NCI-H1092 (cell line): ENCODE measurements at regions not wholly inside any gene's neighbourhood (a gene's known extent, or its start where the extent isn't known, plus 50 kb on each side); places are given as distances from the start of the nearest gene placed in this dataset.

Experiments
- DNase-seq: peaks from one replicate; lab custom pipeline; 2025; lab: John Stamatoyannopoulos, UW

GRCh38 chr3:30263925-30264313 lies 342.5 kb upstream of the TGFBR2 start:
- DNase-seq, result no peak

GRCh38 chr3:30266524-30266923 lies 339.9 kb upstream of the TGFBR2 start:
- DNase-seq, result no peak

DNA sequence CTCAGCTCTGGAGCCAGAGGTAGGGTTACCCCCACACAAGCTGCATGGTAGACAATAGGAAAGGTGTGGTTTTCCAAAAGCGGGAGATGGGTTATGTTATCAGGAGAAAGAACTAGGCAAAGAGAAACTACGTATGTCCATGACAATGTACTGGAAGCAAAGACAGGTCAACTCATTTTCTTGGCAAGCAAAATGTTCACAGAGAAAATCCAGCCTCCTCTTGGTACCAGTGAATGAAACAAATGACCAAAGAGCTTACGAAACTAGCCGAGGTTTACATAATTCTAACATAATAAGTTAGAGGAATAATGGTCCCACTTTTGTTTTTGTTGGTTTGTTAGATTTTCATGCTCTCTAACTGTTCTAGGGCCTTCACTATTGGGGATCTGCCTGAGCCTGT lies 338.1 kb upstream of the TGFBR2 start:
- DNase-seq, result no peak

DNA sequence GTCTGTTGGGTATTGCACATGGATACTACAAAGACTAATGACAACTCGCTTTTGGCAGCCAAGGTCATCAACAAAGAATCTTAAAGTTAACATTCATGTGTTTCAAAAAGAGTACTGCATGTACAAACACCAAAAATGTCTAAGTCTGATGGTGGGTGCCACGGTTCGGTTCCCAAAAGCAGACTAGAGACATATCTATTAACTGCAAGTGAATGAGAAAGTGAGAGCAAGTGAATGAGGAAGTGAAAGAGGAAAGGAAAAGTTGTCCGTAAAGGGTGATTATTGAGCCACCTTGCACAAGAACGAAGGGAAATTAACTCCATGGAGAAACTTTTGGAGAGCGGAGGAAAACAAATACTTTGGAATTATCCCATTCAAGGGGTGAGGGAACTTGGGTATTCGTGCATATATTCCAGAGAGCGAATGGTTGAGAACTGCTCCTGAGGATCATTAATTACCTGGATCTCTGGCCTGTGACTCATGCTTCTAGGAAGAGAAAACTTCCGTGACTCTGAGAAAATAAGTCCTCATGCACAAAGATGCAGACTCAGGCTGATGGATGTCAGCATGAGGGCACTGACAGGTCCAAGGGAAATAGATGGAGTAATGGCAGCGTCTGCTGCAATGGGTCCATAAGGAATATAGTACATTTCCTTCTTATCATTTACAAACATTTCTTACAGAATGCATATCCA lies 336.5 kb upstream of the TGFBR2 start:
- no peak for DNase-seq

- DNase-seq, result no peak
Measured at GRCh38 chr3:30271781-30272180, 334.6 kb upstream of the TGFBR2 start.

DNA sequence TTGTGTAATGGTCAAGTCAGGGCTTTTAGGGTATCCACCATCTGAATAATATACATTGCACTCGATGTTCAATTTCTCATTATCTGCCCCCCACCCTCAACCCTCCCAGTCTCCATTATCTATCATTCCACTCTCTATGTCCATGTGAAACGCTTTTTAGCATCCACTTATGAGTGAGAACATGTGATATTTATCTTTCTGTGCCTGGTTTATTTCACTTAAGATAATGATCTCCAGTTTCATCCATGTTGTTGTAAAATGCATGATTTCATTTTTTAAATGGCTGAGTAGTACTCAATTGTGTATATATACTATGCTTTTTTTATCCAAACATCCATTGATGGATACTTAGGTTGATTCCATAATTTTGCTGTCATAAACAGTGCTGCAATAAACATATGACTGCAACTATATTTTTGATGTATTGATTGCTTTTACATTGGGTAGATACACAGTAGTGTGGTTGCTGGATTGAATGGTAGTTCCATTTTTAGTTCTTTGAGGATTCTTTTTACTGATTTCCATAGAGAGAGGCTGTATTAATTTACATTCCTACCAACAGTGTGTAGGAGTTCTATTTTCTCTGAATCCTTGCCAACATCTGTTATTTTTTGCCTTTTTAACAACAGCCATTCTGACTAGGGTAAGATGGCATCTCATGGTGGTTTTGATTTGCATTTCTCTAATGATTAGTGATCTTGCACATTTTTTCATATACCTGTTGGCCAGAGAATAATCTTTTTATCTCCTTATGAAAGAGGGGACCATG lies 332.9 kb upstream of the TGFBR2 start:
- DNase-seq, result no peak

- DNase-seq, result no peak
Measured at GRCh38 chr3:30277494-30277893, 328.9 kb upstream of the TGFBR2 start.

- no peak for DNase-seq
Measured at GRCh38 chr3:30281526-30281925, 324.9 kb upstream of the TGFBR2 start.

DNA sequence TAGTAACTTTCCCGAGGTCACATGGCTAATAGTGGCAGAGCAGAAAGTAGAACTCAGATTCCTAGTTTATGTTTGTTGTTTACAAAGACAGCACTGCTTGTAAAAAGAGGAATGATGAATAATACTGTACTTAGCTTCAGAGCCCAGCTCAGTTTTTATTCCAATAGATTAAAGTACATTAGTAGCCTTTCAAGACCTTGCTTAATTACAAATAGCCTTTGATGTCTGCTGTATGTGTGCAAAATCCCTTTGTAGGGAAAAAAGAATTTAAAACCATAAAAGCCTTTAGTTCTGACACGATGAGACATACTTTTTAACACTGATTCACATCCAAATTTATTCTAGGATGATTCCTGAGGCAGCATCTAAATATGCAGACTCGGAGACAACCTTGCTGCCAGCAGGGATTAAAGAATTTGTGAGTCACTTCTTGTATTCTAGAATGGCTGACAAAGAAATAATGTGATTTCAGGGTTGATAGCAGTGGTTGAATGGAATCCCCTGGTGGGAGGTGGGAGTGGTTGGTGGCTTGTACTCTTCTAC lies 324.2 kb upstream of the TGFBR2 start:
- DNase-seq, result no peak

DNA sequence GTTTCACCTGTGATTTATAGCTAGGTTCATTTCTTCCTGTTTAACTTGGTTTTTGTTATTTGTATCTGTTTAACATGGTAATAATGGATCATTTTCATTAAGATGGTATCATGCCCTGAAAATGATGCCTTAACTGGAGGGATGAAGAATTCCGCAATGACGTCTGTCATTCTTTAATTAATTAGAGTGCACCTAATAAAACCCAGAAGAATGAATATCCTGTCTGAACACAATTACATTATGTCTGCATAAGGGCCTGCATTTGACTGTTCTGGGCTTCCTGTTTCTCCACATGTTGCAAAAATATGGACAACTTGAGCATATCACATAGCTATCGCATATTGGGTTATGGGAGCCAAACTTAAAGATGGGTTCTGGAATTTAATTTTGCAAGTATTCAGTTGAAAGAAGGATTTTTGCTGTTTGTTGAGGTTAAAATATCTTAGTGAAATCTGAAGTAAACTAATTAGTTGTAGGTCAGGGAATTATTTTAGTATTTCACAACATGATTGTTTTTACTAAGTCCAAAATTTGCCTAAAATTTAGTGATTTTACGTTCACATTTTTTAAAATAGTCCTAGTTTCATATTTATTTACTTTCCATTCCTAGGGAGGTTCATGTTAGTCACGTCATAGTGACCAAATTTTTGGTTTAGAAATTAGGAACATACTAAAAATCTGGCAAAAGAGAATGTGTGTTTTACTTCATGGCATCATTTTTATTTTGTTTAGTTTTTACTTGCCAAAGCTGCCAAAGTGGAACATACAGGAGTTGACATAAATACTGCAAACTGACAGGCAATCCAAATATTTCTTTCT lies 321.0 kb upstream of the TGFBR2 start:
- no peak for DNase-seq

- peak; percentile 50 for DNase-seq
Measured at GRCh38 chr3:30286007-30286669, 320.3 kb upstream of the TGFBR2 start.

DNA sequence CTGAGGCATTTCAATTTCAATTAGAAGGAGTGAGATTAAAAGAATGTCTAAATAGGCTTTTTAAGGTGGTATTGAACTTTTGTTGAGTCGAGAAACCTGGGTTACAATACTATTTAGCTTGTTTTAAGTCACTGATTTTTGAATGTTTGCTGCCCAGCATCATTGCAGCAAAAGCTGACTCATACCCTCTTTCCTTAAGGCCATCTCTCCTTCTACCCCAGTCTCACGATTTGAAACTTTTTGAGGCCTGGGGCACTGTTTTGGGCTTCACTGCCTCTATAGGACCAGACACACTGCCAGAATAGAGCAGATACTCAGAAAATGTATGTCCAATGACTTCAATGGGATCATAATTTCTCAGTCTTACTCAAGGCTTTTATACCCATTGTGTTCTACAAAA lies 319.6 kb upstream of the TGFBR2 start:
- no peak for DNase-seq

GRCh38 chr3:30288830-30289229 lies 317.6 kb upstream of the TGFBR2 start:
- no peak for DNase-seq

GRCh38 chr3:30289324-30289723 lies 317.1 kb upstream of the TGFBR2 start:
- DNase-seq, result no peak

GRCh38 chr3:30289766-30290165 lies 316.6 kb upstream of the TGFBR2 start:
- no peak for DNase-seq

DNA sequence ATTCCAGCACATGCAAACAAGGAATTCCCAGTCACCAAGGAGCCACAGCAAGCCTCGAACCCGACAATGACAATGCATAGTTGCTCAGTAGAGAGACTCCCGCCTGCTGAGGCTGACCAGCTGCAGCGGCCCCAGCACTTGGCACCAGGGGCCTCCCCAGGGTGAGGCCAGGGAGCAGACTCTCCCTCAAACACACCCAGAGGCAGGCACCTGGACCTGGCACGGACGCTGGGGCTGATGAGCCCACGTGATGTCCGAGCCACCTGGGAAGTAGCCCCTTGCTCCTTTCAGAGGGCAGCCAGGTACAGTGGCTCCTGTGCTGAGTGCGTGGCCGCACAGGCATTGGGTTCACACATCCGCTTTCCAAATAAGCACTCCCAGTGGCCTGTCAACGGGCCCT lies 315.9 kb upstream of the TGFBR2 start:
- no peak for DNase-seq

DNA sequence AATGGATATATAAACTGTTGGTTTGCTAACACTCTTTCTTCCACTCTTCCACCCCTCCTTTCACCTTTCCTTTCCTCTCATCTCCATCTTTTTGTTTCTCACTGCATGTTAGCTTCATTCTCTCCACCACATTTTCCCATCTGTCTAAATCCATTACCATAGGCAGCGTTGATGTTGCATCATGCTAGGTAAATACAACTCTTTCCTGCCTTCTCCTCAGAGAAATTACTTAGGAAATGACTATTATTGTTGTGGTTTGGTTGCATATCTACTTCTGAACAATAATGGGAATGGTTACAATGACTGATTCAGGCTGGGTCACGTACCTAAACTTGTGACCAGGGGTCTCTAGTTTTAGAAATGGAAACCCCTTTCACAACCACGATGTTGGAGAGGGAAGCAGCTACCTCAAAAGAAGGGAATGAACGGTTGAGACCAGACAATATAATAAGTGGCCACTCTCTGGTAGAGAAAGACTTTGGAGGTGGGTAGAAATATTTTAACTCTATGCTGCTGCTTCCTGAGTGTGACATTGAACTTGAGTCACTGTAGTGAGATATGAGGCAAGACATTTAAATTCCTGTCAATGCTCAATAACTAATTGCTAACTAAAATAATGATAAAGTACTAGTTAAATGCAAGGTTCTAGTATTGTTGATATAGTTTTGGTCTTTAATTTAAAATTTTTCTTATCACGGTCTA lies 314.1 kb upstream of the TGFBR2 start:
- no peak for DNase-seq

DNA sequence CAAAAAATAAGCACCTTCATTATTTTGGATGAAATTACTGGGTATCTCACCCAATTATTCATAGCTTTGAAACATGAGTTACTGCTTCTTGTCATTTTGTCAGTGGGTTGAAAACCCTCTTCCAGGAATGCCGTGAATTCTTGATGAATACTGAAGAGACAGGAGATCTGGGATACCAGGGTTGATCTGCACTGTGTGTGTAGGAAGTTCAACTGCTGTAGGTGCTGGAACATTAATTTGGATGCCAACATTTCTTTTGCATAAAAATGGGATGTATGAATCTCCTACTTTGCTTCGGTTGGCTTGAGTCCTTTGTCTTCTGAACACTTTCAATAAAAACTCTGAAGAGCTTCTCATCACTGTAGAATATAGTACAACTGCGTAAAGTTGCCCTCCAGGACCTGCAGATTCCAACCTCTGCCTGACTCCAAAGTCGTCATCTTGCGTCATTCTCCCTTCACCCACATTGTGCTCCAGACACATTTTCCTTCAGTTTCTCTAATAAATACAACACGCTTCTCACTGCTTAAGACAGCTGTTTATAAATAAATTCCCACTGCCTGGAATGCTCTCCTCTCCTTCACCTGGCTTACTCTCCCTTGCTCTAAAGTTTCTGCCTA lies 312.7 kb upstream of the TGFBR2 start:
- no peak for DNase-seq

GRCh38 chr3:30294241-30294667 lies 312.1 kb upstream of the TGFBR2 start:
- no peak for DNase-seq

DNA sequence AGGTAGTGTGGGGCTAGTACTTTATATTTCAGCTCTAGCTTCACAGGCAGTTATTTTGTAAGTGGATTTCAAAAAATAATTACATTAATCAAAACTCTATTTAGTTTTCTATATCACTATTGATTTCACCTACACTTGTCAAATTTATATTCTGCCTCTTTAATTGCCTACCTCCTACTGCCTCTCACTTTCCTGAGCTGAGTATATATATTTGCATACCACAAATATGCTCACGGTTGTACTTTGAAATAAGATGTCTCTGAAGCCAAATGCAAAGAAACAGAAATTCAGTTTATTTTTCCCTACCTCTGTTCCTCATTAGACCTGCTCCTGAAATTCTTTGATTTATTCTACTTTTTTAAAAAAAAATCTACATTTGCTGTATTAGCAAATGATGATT lies 309.3 kb upstream of the TGFBR2 start:
- no peak for DNase-seq
